AG04449 (cell line): ENCODE measurements at regions not wholly inside any gene's neighbourhood (a gene's known extent, or its start where the extent isn't known, plus 50 kb on each side); places are given as distances from the start of the nearest gene placed in this dataset.

Source experiments
- CTCF ChIA-PET: fragments of 350-600 bp; formaldehyde crosslinking; extraction: SDS; loops from one replicate; lab custom pipeline; 2021; ENCODE audit warnings: antibody characterized with exemption; lab: Yijun Ruan, JAX
- POLR2A ChIA-PET: fragments of 400-600, 350-600 bp; formaldehyde crosslinking; extraction: SDS; loops from one replicate; lab custom pipeline; 2020; ENCODE audit warnings: antibody characterized with exemption, inconsistent platforms; lab: Yijun Ruan, JAX
- DNase-seq: peaks from one replicate; pipeline ENCODE4 v3.0.0-alpha.2; 2010; ENCODE audit warnings: low read depth, low spot score
- H3K4me3 ChIP-seq: 2 replicates; pipeline ENCODE4 v1.5.1; 2011; ENCODE audit warnings: low read depth, mild to moderate bottlenecking, control low read depth, low read length
- CTCF ChIP-seq: IDR thresholded peaks from one replicate; pipeline ENCODE4 v1.5.1; 2011; ENCODE audit warnings: mild to moderate bottlenecking, moderate library complexity, low read length, control low read depth, inconsistent platforms; ENCODE audit not compliant: insufficient read depth; ENCODE audit errors: missing control alignments

DNA sequence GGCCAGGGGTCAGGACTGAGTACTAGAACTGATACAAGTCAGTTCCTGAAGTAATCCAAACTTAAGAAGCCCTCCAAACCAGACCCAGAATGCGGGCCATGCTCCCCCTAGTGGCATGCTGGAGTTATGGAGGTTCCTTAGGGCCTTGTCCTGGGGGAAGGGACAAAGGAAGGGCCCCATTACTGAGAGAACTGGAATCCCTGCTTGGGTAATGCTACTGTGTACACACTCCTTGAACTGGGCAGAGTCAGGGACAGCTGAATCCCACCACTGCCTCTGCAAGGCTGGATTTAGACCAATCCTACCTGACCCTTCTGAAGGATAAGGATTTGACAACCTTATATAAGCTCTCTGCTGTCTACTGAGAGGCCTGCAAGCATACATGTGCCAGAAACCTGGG is 97.3 kb upstream of the AKIP1 start:
- DNase-seq, result no peak
- peak; percentile 89 for TF ChIP-seq CTCF
- POLR2A ChIA-PET, result interaction anchor here (1.2 kb wide), 1 partner anchor 125 kb away, joined by 4 read pairs; no protein-coding TSS in a partner anchor
- H3K4me3 ChIP-seq, result no peak overlapping the region
- CTCF ChIA-PET, result interaction anchor here (0.7 to 7.4 kb wide), 29 partner anchors 9 to 155 kb away, joined by 3 to 50 read pairs (median 5); partner anchors contain the start of genes RPL27A and TRIM66

GRCh38 chr11:8814209-8814922 is 96.6 kb upstream of the AKIP1 start:
- no peak for DNase-seq
- ChIA-PET CTCF (interaction anchor here (0.6 to 7.4 kb wide), 26 partner anchors 9 to 202 kb away, joined by 3 to 50 read pairs (median 4); no protein-coding TSS in a partner anchor), POLR2A (interaction anchor here (1.2 kb wide), 2 partner anchors 126 to 131 kb away, joined by 3 to 4 read pairs; partner anchors contain the start of genes RPL27A and TRIM66)
- no peak for TF ChIP-seq CTCF
- no peak overlapping the region for H3K4me3 ChIP-seq

GRCh38 chr11:8814923-8815240 is 96.1 kb upstream of the AKIP1 start:
- CTCF ChIA-PET, result interaction anchor here (0.6 to 3.7 kb wide), 11 partner anchors 8 to 201 kb away, joined by 3 to 34 read pairs (median 5); no protein-coding TSS in a partner anchor
- no peak overlapping the region for H3K4me3 ChIP-seq
- no peak for TF ChIP-seq CTCF
- POLR2A ChIA-PET, result interaction anchor here (1.2 kb wide), 1 partner anchor 132 kb away, joined by 3 read pairs; the partner anchor contains the start of genes RPL27A and TRIM66
- DNase-seq, result no peak

DNA sequence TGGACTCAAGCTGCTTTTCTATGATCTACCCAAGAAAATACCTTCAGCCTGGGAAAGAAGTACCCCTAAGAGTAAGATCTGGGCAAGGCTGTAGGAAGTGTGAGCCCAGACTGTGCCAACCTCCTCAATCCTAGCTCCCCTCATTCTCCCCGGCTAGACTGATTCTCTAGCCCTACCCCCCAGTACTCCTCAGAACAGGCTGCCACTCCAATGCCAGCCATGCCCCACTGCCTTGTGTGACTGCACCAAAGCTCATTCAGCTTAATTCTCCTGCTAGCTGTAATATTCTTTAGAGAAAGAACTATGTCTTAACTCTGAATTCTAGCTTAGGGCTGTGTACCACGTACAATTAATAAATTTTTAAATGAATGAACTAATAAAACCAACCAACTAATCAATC is 92.6 kb upstream of the AKIP1 start:
- CTCF ChIA-PET, result interaction anchor here (1.0 to 1.1 kb wide), 3 partner anchors 22 to 142 kb away, joined by 3 to 4 read pairs (median 4); no protein-coding TSS in a partner anchor
- no peak for TF ChIP-seq CTCF
- H3K4me3 ChIP-seq, result no peak overlapping the region
- no peak for DNase-seq
- POLR2A ChIA-PET, result interaction anchor here (0.8 to 1.2 kb wide), 2 partner anchors 8 to 50 kb away, joined by 3 read pairs; a partner anchor contains a TSS

DNA sequence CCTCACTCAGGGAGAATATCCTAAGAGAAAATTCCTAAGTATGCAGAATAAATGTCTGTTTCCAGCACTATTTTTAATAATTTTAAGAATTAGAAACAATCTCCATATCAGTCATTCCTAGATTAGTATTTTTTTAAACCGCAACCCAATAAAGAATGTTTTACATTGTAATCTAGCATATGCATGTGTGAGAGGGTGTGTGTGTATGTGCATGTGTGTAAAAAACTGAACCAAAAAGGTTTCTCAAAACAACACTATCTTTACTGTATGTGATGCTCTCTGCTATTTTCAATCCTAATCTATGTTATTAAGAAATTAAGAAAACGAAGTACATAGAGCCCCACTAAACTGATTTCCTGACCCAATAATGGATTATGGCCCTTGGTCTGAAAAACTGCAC is 90.6 kb upstream of the AKIP1 start:
- no peak overlapping the region for H3K4me3 ChIP-seq
- ChIA-PET CTCF (no interaction called here), POLR2A (no interaction called here)
- no peak for DNase-seq
- no peak for TF ChIP-seq CTCF

DNA sequence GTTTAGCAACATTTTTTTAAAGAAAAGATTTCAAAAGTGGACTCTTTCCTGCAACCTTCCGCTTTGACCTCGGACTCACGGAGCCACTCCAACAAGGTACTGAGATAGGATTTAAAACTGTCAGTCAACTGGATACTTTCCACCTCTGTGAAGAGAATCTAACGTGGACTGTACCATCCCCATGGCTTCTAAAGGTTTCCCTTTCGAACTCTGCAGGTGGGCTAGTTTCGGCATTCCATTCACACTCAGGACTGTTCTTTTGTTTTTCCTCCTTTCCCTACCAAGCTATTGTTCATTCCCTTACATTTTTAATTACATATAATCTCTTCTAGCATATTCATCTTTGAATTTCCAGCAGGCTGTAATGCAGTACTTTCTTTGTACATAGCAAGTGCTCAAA is 88.5 kb upstream of the AKIP1 start:
- no peak for DNase-seq
- ChIA-PET POLR2A (no interaction called here), CTCF (interaction anchor here (0.8 to 4.2 kb wide), 3 partner anchors 9 to 137 kb away, joined by 3 to 34 read pairs (median 8); no protein-coding TSS in a partner anchor)
- H3K4me3 ChIP-seq, result no peak overlapping the region
- no peak for TF ChIP-seq CTCF
